GM18507 (cell line): ENCODE measurements at regions not wholly inside any gene's neighbourhood (a gene's known extent, or its start where the extent isn't known, plus 50 kb on each side); places are given as distances from the start of the nearest gene placed in this dataset.
"Not testable (repeated sequence)": the region's sequence is repeated elsewhere in the genome, so short reads cannot be mapped to it uniquely, and the experiment has no call there.

Experiments
- DNase-seq: peaks from one replicate; pipeline ENCODE4 v3.0.0; 2011; ENCODE audit warnings: low read depth; ENCODE audit not compliant: insufficient read length; ENCODE audit errors: extremely low spot score
- FAIRE-seq: peaks from 2 replicates; lab custom pipeline; 2011; peaks lifted over from hg19 to GRCh38; lab: Jason Lieb, UNC

DNA sequence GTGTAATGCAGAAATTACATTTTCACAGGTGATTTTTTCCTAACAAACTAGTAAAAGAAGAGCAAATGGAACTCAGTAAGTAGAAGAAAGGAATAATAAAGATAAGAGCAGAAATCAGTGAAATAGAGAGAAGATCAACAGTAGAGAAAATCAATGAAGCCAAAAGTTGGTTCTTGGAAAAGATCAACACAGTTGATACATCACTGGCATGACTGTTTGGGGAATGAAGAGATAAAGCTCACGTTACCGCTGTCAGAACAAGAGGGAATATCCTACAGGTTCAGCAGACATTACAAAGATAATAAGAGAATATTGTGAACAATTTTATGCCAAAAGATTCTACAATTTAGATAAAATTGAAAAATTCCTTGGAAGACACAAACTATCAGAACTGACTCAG, 146.4 kb downstream of the ACTR3B start:
- DNase-seq (no peak), FAIRE-seq (no peak)

- DNase-seq (no peak), FAIRE-seq (no peak)
Measured at GRCh38 chr7:152907042-152907761, 147.7 kb downstream of the ACTR3B start.

DNA sequence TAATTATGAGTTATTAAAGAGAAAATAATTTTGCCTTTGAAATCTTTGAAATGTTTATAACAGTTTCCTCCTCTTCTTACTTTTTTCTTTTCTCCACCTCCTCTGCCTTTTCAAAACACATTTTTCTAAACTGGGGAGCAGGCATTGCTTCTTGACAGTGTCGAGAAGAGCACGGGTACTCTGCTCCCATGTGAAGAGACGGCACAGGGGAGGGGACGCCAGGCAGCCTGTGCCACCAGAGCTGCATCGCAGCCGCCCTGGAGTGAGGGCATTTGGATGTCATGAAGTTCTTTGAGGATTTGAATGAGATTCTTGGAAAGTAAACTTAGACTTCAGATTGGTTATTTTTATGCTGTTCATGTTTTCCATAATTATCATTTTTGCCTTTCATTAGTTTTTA, 149.7 kb downstream of the ACTR3B start:
- FAIRE-seq (no peak), DNase-seq (no peak)

- FAIRE-seq (no peak), DNase-seq (no peak)
Measured at GRCh38 chr7:152909683-152910544, 150.4 kb downstream of the ACTR3B start.

DNA sequence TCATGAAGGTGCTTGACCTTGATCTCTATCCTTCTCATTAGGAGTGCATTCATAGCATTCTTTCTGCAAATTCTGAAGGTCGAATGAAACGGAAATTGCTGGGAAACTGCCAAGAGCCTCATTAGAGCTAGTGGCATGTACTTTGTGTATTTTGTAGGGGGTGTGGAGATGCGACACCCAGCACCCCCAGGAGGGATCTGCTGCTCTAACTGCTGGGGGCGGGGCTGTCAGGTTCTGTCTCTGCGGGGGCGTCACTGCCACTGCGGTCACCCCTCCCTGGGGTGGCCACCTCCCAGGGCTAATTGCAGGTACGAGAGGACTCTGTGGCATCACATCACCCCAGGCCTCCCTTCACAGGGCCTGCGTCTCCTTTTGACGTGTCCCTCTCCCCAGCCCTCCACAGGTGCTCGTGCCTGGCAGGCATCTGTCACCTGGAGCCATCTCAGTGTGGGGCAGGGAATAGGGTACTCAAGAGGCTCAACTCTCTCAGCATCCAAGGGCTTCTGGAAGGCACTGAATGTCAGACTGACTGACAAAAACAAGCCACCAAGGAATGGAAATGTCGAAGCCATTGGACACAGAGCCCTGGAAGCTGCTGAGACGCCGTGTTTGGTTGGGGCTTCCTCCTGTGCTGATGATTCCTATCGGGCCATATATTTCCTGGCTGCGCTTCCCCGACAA, 151.1 kb downstream of the ACTR3B start:
- DNase-seq (no peak), FAIRE-seq (no peak)

- DNase-seq = no peak
- FAIRE-seq = no peak
Measured at GRCh38 chr7:152911226-152911560, 151.6 kb downstream of the ACTR3B start.

DNA sequence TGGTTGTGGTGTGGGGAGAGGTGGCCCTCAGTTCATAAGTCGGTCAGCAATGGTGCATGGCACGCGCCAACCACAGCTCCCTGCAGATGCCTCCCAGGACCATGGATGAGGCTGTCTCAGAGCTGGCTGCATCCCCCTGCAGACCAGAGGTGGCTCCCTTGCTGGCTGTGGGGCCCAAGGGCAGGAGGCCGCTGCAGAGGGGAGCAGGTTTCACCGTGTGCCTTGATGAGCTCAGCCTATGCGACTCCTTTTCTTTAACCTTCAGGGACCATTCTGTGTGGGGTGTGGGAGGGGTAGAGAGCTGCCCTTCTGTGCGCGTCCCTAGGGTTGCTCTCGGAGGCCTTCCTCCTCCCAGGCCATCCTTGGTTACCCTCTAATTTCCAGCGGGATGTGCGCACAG, 152.4 kb downstream of the ACTR3B start:
- DNase-seq = no peak
- FAIRE-seq = no peak

GRCh38 chr7:152912511-152912910, 153.0 kb downstream of the ACTR3B start:
- FAIRE-seq (no peak), DNase-seq (no peak)

DNA sequence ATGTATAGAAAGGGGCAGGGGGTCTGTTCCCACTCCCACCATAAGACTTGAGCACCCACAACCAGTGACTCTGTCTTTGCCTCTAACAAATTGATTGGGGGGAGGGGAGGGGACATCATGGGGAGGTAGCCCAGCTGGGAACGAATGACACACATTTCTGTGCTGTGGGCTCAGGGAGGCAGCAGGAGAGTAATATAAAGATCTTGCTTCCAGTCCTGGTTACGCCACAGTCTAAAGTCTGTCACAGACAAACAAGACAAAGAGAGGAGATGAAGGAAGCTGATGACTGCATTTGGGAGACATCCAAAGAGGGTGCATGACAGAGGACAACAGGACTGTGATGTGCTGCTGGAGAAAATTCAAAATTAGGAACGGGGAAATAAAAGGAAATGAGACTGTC, 153.9 kb downstream of the ACTR3B start:
- DNase-seq = no peak
- FAIRE-seq = no peak

GRCh38 chr7:152914014-152914844, 154.7 kb downstream of the ACTR3B start:
- DNase-seq (no peak), FAIRE-seq (no peak)

GRCh38 chr7:152914845-152915102, 155.2 kb downstream of the ACTR3B start:
- not testable (repeated sequence) for FAIRE-seq, DNase-seq

- DNase-seq (no peak), FAIRE-seq (no peak)
Measured at GRCh38 chr7:152922318-152923081, 162.9 kb downstream of the ACTR3B start.

- no peak for FAIRE-seq
- DNase-seq = no peak
Measured at GRCh38 chr7:152923711-152924110, 164.2 kb downstream of the ACTR3B start.

DNA sequence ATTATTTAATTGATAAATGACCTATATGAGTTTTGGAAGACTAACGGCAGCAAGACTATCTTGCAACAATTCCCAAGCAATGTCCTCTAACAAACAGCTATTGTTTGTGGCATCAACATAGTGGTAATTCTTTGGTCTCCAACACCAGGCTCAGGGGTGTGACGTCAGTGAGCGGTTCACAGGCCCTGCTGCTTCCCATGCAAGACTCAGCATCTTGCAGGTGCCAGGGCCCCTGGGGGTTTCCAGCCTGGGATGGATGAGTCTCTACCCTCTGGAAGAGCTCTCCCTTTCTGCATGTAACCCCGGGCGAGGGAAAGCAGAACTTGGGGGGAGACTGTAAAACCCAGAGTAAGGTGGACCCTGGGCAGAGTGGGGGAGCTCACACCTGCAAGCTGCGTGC, 164.7 kb downstream of the ACTR3B start:
- FAIRE-seq = no peak
- DNase-seq = no peak

DNA sequence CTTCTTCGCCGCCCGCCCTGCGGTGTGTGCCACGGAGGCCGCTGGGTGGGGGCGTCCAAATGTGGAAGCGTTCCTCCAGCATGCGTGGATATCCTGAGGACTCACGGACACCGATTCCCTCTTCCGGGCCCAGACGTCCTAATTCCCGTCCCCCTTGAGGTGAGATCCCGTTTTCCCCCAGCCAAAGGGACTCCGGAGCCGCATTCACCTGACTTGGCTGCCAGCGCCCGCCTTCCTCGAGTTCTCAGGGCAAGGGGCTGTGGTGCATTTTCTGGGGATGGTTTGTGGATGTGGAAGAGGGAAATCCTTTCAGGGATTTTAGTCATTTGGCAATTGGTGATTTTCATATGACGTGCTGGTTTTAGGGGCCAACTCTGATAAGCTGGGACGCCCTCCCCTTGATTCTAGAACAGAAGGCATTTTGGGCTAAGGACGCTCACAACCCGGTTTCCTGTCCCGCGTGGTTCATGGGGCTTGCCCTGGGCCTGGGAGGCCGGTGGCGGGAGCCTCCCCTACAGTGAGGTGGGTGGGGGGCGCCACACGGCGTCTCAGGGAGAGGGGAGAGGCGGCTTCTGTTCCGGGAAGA, 165.4 kb downstream of the ACTR3B start:
- FAIRE-seq (no peak), DNase-seq (no peak)

- DNase-seq = no peak
- no peak for FAIRE-seq
Measured at GRCh38 chr7:152925412-152926147, 166.0 kb downstream of the ACTR3B start.

GRCh38 chr7:152931633-152932032, 172.1 kb downstream of the ACTR3B start:
- no peak for DNase-seq
- FAIRE-seq = no peak

DNA sequence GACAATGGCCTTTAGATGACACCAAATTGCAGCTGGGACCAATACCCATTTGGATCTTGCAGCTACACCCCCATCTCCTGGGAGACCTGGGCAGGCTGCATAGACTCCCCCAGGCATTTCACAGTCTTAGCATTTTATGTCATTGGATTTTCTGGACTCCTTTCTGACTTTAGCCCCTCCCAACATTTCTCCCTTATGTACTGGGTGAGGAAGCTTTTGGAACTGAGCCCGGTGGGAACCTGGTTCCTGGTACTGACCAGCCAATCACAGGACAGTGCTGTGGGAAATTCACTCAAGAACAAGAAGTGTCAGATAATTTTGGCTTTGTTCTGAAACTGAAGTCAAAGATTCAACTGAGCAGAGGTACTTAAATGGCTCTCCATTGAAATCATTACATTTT, 177.7 kb downstream of the ACTR3B start:
- no peak for FAIRE-seq
- no peak for DNase-seq
